Ectodermal cell (in vitro differentiated cells): ENCODE measurements at regions not wholly inside any gene's neighbourhood (a gene's known extent, or its start where the extent isn't known, plus 50 kb on each side); places are given as distances from the start of the nearest gene placed in this dataset.

ENCODE experiments used
- H3K27ac ChIP-seq: 2 replicates; pipeline ENCODE4 v1.7.0; 2013; ENCODE audit warnings: mild to moderate bottlenecking, low read depth, low read length; ENCODE audit not compliant: insufficient read depth, poor library complexity, severe bottlenecking
- H3K27me3 ChIP-seq: 2 replicates; pipeline ENCODE4 v1.7.0; 2013; ENCODE audit warnings: mild to moderate bottlenecking, low read length; ENCODE audit not compliant: insufficient read depth, control insufficient read depth, poor library complexity, severe bottlenecking
- H3K36me3 ChIP-seq: one replicate; pipeline ENCODE4 v1.7.0; 2013; ENCODE audit warnings: low read length; ENCODE audit not compliant: control insufficient read depth, insufficient read depth
- H3K4me1 ChIP-seq: one replicate; pipeline ENCODE4 v1.7.0; 2013; ENCODE audit warnings: low read length; ENCODE audit not compliant: control insufficient read depth, insufficient read depth
- H3K4me3 ChIP-seq: 2 replicates; pipeline ENCODE4 v1.7.0; 2013; ENCODE audit warnings: low read depth, low read length, control low read depth; ENCODE audit not compliant: insufficient read depth
- H3K9me3 ChIP-seq: 2 replicates; pipeline ENCODE4 v1.7.0; 2013; ENCODE audit warnings: mild to moderate bottlenecking, low read length, moderate library complexity; ENCODE audit not compliant: control insufficient read depth
- WGBS, 2 experiments: methylation state at CpG; one replicate each; pipeline ENCODE4 v1.1.7; 2013; ENCODE audit warnings: missing lambda C conversion rate in 2 of 2; 5-methylcytosine and 5-hydroxymethylcytosine counted together

- Histone ChIP-seq H3K4me1 (peaks cover 5% of the 10 kb centered on the region), H3K4me3 (no peak overlapping the region), H3K27me3 (no peaks in the 10 kb centered on the region), H3K36me3 (no peaks in the 10 kb centered on the region), H3K9me3 (no peaks in the 10 kb centered on the region), H3K27ac (no peak overlapping the region)
- WGBS, 2 experiments = 94 to 96% methylated on average over 2 to 3 of the region's 3 CpGs
These were observed 386.0 kb upstream of the RARB start for GRCh38 chr3:25041871-25042584.

DNA sequence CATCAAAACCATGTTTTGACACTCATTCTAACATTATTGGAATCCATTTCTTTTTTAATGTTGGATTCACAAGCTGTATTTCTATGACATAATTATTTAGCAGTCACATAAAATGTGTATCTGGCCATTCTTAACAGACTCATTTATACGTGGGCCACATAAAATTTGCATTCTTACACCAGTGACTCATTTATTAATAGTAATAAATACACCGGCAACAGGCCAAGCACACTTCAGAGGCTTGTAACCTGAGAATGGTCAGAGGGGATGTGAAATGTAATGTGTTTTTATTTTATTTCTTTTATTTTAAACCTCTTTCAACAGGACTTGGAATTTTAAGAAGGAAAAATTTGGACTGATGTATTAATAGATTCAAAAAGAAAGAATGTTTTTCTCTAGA, 384.9 kb upstream of the RARB start:
- no peaks in the 10 kb centered on the region for H3K27me3 ChIP-seq
- H3K4me1 ChIP-seq = peaks cover 5% of the 10 kb centered on the region
- H3K9me3 ChIP-seq = no peaks in the 10 kb centered on the region
- no peaks in the 10 kb centered on the region for H3K36me3 ChIP-seq
- WGBS, 2 experiments = 100% methylated on average over 1 to 2 of the region's 2 CpGs
- H3K4me3 ChIP-seq = no peak overlapping the region
- H3K27ac ChIP-seq = no peak overlapping the region

DNA sequence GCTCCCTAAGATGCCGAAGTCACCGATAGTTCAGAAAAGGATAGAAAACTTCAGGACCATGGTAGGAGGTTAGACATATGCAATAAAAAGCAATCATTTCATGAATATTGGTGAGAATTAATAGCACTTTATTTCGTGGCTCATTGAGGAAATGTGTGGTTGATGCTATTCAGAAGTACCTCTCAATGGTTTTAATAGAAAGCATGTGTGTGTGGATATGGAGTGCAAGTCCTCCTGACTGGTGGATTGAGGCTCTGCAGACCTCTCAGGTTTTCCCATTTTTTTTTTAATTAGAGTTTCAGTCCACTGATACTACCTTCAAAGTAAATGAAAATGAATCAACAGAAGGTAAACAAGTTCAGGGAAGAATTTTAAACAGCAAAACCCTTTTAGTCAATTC, 384.3 kb upstream of the RARB start:
- no peaks in the 10 kb centered on the region for H3K9me3 ChIP-seq
- no peaks in the 10 kb centered on the region for H3K27me3 ChIP-seq
- peaks cover 5% of the 10 kb centered on the region for H3K4me1 ChIP-seq
- no peak overlapping the region for H3K27ac ChIP-seq
- no peak overlapping the region for H3K4me3 ChIP-seq
- H3K36me3 ChIP-seq = no peaks in the 10 kb centered on the region
- 91 to 93% methylated on average over 3 of the region's 3 CpGs for WGBS, 2 experiments

DNA sequence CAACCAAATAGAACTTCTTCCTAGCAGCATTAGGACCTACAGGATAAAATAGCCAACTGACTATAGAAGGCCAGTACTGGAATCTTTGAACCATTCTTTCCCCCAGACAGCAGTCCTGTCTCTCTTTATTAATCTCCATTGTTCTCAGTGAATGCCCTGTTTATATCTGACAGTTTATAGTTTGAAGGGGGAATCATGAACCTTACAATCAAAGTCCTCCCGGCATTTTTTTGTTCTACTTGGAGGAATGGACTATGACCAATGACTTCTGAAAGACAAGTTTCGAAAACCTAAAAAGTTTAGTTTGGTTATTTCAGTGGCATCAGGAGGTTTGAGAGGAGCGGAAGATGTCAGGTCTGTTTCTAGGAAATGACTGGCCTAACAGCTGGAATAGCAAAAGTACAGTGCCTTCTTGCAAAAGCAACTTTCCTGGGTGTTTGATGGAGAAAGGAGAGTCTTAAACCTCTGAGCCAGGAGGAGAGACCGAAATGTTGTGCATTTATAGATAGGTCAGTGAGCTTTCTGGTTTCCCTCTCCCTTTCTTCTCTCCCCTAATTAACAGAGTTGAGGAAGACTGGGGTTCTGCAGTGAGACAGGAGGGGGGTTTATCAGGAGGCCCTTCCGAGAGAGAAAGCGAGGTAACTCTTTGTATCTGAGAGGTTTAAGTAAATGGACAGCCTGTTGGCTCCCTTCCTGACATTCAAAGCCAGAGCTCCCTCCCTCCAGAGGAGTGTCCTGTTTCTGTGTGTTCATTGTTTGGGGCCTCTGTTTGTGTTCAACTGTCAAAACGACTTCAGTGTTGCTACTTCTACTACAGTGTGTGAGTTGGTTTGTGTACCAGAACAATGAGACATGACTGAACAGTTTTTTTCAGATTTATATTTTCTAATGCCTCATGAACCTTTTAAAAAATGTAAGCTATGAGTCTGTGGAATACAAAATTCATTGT, 383.0 kb upstream of the RARB start:
- H3K27me3 ChIP-seq = no peaks in the 10 kb centered on the region
- H3K27ac ChIP-seq = no peak overlapping the region

DNA sequence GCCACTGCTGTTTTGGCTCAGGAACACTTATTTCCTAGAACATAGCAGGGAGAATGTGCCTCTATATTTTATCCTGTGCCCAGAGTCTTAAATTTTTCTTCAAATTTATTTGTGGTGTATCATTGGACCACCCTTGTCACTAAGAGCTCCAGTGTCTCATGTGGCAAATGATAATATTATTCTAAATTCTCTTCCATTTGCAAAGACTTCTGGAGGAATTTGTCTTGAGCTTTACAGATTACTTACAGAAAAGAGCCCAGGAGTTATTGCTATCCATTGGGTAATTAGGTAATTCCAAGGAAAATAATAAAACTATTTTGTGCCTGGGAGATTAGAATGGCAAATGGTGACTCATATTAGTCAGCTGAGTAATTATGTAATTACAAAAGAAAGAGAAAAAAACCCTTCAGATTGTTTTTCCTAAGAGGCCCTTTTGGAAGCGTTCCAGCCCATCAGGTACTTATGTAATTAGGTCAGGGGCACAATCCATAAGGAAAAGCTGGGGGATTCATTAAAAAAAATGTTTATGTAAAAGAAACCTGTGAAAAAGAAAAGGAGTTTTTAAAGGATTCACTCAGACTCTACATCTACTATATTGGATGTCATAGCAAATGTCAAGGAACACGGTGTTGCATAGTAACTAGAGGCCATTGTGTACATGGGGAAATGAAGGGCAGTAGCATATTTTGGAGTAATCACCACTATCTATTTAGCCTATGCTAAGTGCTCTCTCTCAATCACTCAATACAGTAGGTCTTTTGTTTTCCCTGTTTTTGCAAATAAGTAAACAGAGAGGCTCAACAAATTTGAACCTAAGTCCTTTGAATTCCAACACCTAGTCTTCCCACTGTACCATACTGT, 380.9 kb upstream of the RARB start:
- H3K9me3 ChIP-seq = no peaks in the 10 kb centered on the region
- H3K4me3 ChIP-seq = no peak overlapping the region
- H3K27me3 ChIP-seq = no peaks in the 10 kb centered on the region
- H3K36me3 ChIP-seq = no peaks in the 10 kb centered on the region
- peaks cover 5% of the 10 kb centered on the region for H3K4me1 ChIP-seq
- H3K27ac ChIP-seq = no peak overlapping the region
- 91 to 100% methylated on average over 1 to 2 of the region's 2 CpGs for WGBS, 2 experiments

More for the DNA sequence above, 383.0 kb upstream of the RARB start:
- WGBS, 2 experiments = 62 to 63% methylated on average over 7 of the region's 7 CpGs
- Histone ChIP-seq H3K4me1 (peaks cover 5% of the 10 kb centered on the region), H3K9me3 (no peaks in the 10 kb centered on the region), H3K4me3 (no peak overlapping the region), H3K36me3 (no peaks in the 10 kb centered on the region)

GRCh38 chr3:25049304-25049703, 378.8 kb upstream of the RARB start:
- Histone ChIP-seq H3K4me3 (no peak overlapping the region), H3K27me3 (no peaks in the 10 kb centered on the region), H3K4me1 (peaks cover 5% of the 10 kb centered on the region), H3K36me3 (no peaks in the 10 kb centered on the region), H3K9me3 (no peaks in the 10 kb centered on the region), H3K27ac (no peak overlapping the region)
- 91 to 92% methylated on average over 2 of the region's 3 CpGs for WGBS, 2 experiments

GRCh38 chr3:25053360-25053759, 374.7 kb upstream of the RARB start:
- no peak overlapping the region for H3K4me3 ChIP-seq
- H3K9me3 ChIP-seq = no peaks in the 10 kb centered on the region
- no peaks in the 10 kb centered on the region for H3K4me1 ChIP-seq
- no peaks in the 10 kb centered on the region for H3K27me3 ChIP-seq
- no peak overlapping the region for H3K27ac ChIP-seq
- WGBS, 2 experiments = 91 to 97% methylated on average over 2 to 3 of the region's 3 CpGs
- no peaks in the 10 kb centered on the region for H3K36me3 ChIP-seq

GRCh38 chr3:25056036-25056755, 371.9 kb upstream of the RARB start:
- no peaks in the 10 kb centered on the region for H3K27me3 ChIP-seq
- no peak overlapping the region for H3K27ac ChIP-seq
- no peaks in the 10 kb centered on the region for H3K4me1 ChIP-seq
- no peaks in the 10 kb centered on the region for H3K9me3 ChIP-seq
- WGBS, 2 experiments = 88 to 92% methylated on average over 1 of the region's 1 CpG
- no peaks in the 10 kb centered on the region for H3K36me3 ChIP-seq
- no peak overlapping the region for H3K4me3 ChIP-seq

DNA sequence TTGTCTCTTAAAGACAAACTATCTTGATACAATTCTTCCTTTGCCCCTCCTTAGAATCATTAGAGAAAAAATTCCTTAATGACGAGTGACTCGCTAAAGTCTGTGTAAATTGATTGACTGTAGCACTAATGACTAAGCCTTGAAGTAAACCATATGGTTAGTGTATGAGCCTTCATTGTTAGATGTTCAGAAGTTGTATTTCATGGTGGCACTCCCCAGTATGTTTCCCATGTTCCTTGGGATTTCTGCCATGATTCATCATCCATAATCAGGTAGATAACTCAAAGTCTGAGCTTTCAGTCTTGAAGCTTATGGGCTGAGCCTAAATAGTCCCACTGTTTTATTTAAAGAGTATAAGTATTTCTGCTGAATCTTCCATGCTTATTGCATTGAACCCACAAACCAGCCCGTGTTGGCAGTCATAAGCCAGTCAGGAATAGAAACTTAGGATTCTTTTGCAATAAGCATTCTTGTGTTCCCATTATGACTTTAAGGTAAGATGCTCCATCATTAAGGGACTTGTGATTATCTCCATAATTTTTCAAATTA, 371.2 kb upstream of the RARB start:
- no peaks in the 10 kb centered on the region for H3K36me3 ChIP-seq
- 92 to 94% methylated on average over 3 of the region's 3 CpGs for WGBS, 2 experiments
- no peak overlapping the region for H3K27ac ChIP-seq
- no peaks in the 10 kb centered on the region for H3K9me3 ChIP-seq
- H3K4me3 ChIP-seq = no peak overlapping the region
- no peaks in the 10 kb centered on the region for H3K27me3 ChIP-seq
- no peaks in the 10 kb centered on the region for H3K4me1 ChIP-seq
